Mucosa of rectum (tissue), 2 donors: ENCODE measurements at regions not wholly inside any gene's neighbourhood (a gene's known extent, or its start where the extent isn't known, plus 50 kb on each side); places are given as distances from the start of the nearest gene placed in this dataset.

Experiments
- H3K27ac ChIP-seq, 2 donors: one replicate each; pipeline ENCODE4 v1.7.0; 2013; ENCODE audit warnings: inconsistent platforms in 2 of 2, low read depth in 2 of 2, low read length in 2 of 2
- H3K27me3 ChIP-seq, 2 donors: one replicate each; pipeline ENCODE4 v1.7.0; 2013; ENCODE audit warnings: low read length in 2 of 2; ENCODE audit not compliant: control insufficient read depth in 2 of 2, insufficient read depth in 2 of 2
- H3K36me3 ChIP-seq, 2 donors: one replicate each; pipeline ENCODE4 v1.7.0; 2013; ENCODE audit warnings: low read length in 2 of 2; ENCODE audit not compliant: control insufficient read depth in 2 of 2, insufficient read depth in 2 of 2
- H3K4me1 ChIP-seq, 2 donors: one replicate each; pipeline ENCODE4 v1.7.0; 2013; ENCODE audit warnings: low read length in 2 of 2, mild to moderate bottlenecking in 1 of 2; ENCODE audit not compliant: control insufficient read depth in 2 of 2, insufficient read depth in 2 of 2
- H3K4me3 ChIP-seq, 2 donors: one replicate each; pipeline ENCODE4 v1.7.0; 2013; ENCODE audit warnings: low read length in 2 of 2
- H3K9ac ChIP-seq, 2 donors: one replicate each; pipeline ENCODE4 v1.7.0; 2013; ENCODE audit warnings: low read length in 2 of 2, low read depth in 1 of 2, mild to moderate bottlenecking in 1 of 2
- H3K9me3 ChIP-seq, 2 donors: one replicate each; pipeline ENCODE4 v1.7.0; 2013; ENCODE audit warnings: low read length in 2 of 2; ENCODE audit not compliant: control insufficient read depth in 2 of 2
- donor health status: healthy.
- donor health status: Normal muscosa, but diverticular disease.

- Histone ChIP-seq H3K36me3 (no peaks in the 10 kb centered on the region), H3K9ac (peak overlapping the region in 1 of 2 donors; percentile 58), H3K9me3 (no peaks in the 10 kb centered on the region), H3K27me3 (no peaks in the 10 kb centered on the region), H3K4me1 (peaks cover 38 to 60% of the 10 kb centered on the region in 2 donors), H3K27ac (peak overlapping the region; percentile 69 to 89), H3K4me3 (no peak overlapping the region)
Observed at GRCh38 chr1:58931756-58932155, 147.9 kb upstream of the JUN start.

- Histone ChIP-seq H3K4me3 (no peak overlapping the region), H3K9ac (peak overlapping the region; percentile 34 to 58), H3K4me1 (peaks cover 27 to 47% of the 10 kb centered on the region in 2 donors), H3K9me3 (no peaks in the 10 kb centered on the region), H3K36me3 (no peaks in the 10 kb centered on the region), H3K27ac (peak overlapping the region; percentile 69 to 89), H3K27me3 (no peaks in the 10 kb centered on the region)
Observed at GRCh38 chr1:58932859-58933598, 149.2 kb upstream of the JUN start.

- no peak overlapping the region for H3K4me3 ChIP-seq
- H3K36me3 ChIP-seq, result no peaks in the 10 kb centered on the region
- peak overlapping the region; percentile 69 to 89 for H3K27ac ChIP-seq
- H3K9me3 ChIP-seq, result no peaks in the 10 kb centered on the region
- H3K9ac ChIP-seq, result no peak overlapping the region
- peaks cover 23 to 42% of the 10 kb centered on the region in 2 donors for H3K4me1 ChIP-seq
- no peaks in the 10 kb centered on the region for H3K27me3 ChIP-seq
Observed at GRCh38 chr1:58933599-58933926, 149.7 kb upstream of the JUN start.

- Histone ChIP-seq H3K9me3 (no peaks in the 10 kb centered on the region), H3K36me3 (no peaks in the 10 kb centered on the region), H3K27ac (no peak overlapping the region), H3K4me1 (peaks cover 14 to 30% of the 10 kb centered on the region in 2 donors), H3K4me3 (no peak overlapping the region), H3K9ac (no peak overlapping the region), H3K27me3 (no peaks in the 10 kb centered on the region)
Observed at GRCh38 chr1:58934706-58935105, 150.9 kb upstream of the JUN start.

- Histone ChIP-seq H3K4me1 (peaks cover 19 to 25% of the 10 kb centered on the region in 2 donors), H3K36me3 (no peaks in the 10 kb centered on the region), H3K9ac (no peak overlapping the region), H3K4me3 (no peak overlapping the region), H3K27ac (no peak overlapping the region), H3K27me3 (no peaks in the 10 kb centered on the region), H3K9me3 (no peaks in the 10 kb centered on the region)
Observed at GRCh38 chr1:58936973-58937372, 153.1 kb upstream of the JUN start.

GRCh38 chr1:58939146-58939545, 155.3 kb upstream of the JUN start:
- Histone ChIP-seq H3K4me1 (peaks cover 19% of the 10 kb centered on the region in 2 donors), H3K27ac (no peak overlapping the region), H3K27me3 (no peaks in the 10 kb centered on the region), H3K4me3 (no peak overlapping the region), H3K9ac (no peak overlapping the region), H3K9me3 (no peaks in the 10 kb centered on the region), H3K36me3 (no peaks in the 10 kb centered on the region)

- H3K27ac ChIP-seq, result no peak overlapping the region
- no peak overlapping the region for H3K4me3 ChIP-seq
- peaks cover 19% of the 10 kb centered on the region in 2 donors for H3K4me1 ChIP-seq
- H3K9ac ChIP-seq, result no peak overlapping the region
- no peaks in the 10 kb centered on the region for H3K27me3 ChIP-seq
- no peaks in the 10 kb centered on the region for H3K36me3 ChIP-seq
- no peaks in the 10 kb centered on the region for H3K9me3 ChIP-seq
Observed at GRCh38 chr1:58939666-58940370, 156.0 kb upstream of the JUN start.

GRCh38 chr1:58941471-58942289, 157.8 kb upstream of the JUN start:
- no peak overlapping the region for H3K27ac ChIP-seq
- no peak overlapping the region for H3K9ac ChIP-seq
- no peaks in the 10 kb centered on the region for H3K27me3 ChIP-seq
- peaks cover 19% of the 10 kb centered on the region in 2 donors for H3K4me1 ChIP-seq
- no peaks in the 10 kb centered on the region for H3K9me3 ChIP-seq
- no peaks in the 10 kb centered on the region for H3K36me3 ChIP-seq
- no peak overlapping the region for H3K4me3 ChIP-seq

GRCh38 chr1:58942759-58943191, 158.9 kb upstream of the JUN start:
- Histone ChIP-seq H3K4me1 (peaks cover 19% of the 10 kb centered on the region in 2 donors), H3K27me3 (no peaks in the 10 kb centered on the region), H3K9me3 (no peaks in the 10 kb centered on the region), H3K27ac (peak overlapping the region in 1 of 2 donors; percentile 24), H3K36me3 (no peaks in the 10 kb centered on the region), H3K9ac (peak overlapping the region; percentile 14 to 21), H3K4me3 (no peak overlapping the region)

GRCh38 chr1:58943776-58944175, 159.9 kb upstream of the JUN start:
- no peaks in the 10 kb centered on the region for H3K27me3 ChIP-seq
- H3K4me1 ChIP-seq, result peaks cover 19% of the 10 kb centered on the region in 2 donors
- no peaks in the 10 kb centered on the region for H3K36me3 ChIP-seq
- no peaks in the 10 kb centered on the region for H3K9me3 ChIP-seq
- H3K27ac ChIP-seq, result no peak overlapping the region
- H3K9ac ChIP-seq, result no peak overlapping the region
- no peak overlapping the region for H3K4me3 ChIP-seq
